ENCODE measurements at regions not wholly inside any gene's neighbourhood (a gene's known extent, or its start where the extent isn't known, plus 50 kb on each side); places are given as distances from the start of the nearest gene placed in this dataset.

- no peak for DNase-seq (ENCODE audit: low read depth)
Measured at GRCh38 chr2:234764372-234764771, 187.4 kb upstream of the SH3BP4 start.

- no peak for DNase-seq (ENCODE audit: low read depth)
Measured at GRCh38 chr2:234763002-234763873, 188.6 kb upstream of the SH3BP4 start.

GRCh38 chr2:234761910-234762309 is 189.9 kb upstream of the SH3BP4 start:
- no peak for DNase-seq (ENCODE audit: low read depth)

GRCh38 chr2:234754126-234754525 is 197.7 kb upstream of the SH3BP4 start:
- DNase-seq (ENCODE audit: low read depth): no peak

- DNase-seq (ENCODE audit: low read depth): no peak
Measured at GRCh38 chr2:234753701-234754100, 198.1 kb upstream of the SH3BP4 start.

GRCh38 chr2:234752966-234753365 is 198.9 kb upstream of the SH3BP4 start:
- DNase-seq (ENCODE audit: low read depth): no peak

GRCh38 chr2:234751275-234751973 is 200.4 kb upstream of the SH3BP4 start:
- no peak for DNase-seq (ENCODE audit: low read depth)

- no peak for DNase-seq (ENCODE audit: low read depth)
Measured at GRCh38 chr2:234747833-234748559, 203.8 kb upstream of the SH3BP4 start.

- DNase-seq (ENCODE audit: low read depth): no peak
Measured at GRCh38 chr2:234747032-234747431, 204.8 kb upstream of the SH3BP4 start.

- no peak for DNase-seq (ENCODE audit: low read depth)
Measured at GRCh38 chr2:234745347-234745746, 206.5 kb upstream of the SH3BP4 start.

- no peak for DNase-seq (ENCODE audit: low read depth)
Measured at GRCh38 chr2:234741976-234742375, 209.8 kb upstream of the SH3BP4 start.

- no peak for DNase-seq (ENCODE audit: low read depth)
Measured at GRCh38 chr2:234739061-234739460, 212.8 kb upstream of the SH3BP4 start.

GRCh38 chr2:234735829-234736228 is 216.0 kb upstream of the SH3BP4 start:
- no peak for DNase-seq (ENCODE audit: low read depth)

GRCh38 chr2:234733795-234734600 is 217.8 kb upstream of the SH3BP4 start:
- DNase-seq (ENCODE audit: low read depth): no peak

GRCh38 chr2:234733093-234733489 is 218.7 kb upstream of the SH3BP4 start:
- no peak for DNase-seq (ENCODE audit: low read depth)

- DNase-seq (ENCODE audit: low read depth): no peak
Measured at GRCh38 chr2:234732404-234733092, 219.3 kb upstream of the SH3BP4 start.

GRCh38 chr2:234731236-234731635 is 220.6 kb upstream of the SH3BP4 start:
- DNase-seq (ENCODE audit: low read depth): no peak

- no peak for DNase-seq (ENCODE audit: low read depth)
Measured at GRCh38 chr2:234730066-234730640, 221.7 kb upstream of the SH3BP4 start.

- DNase-seq (ENCODE audit: low read depth): no peak
Measured at GRCh38 chr2:234725528-234726264, 226.1 kb upstream of the SH3BP4 start.

- no peak for DNase-seq (ENCODE audit: low read depth)
Measured at GRCh38 chr2:234724850-234725249, 227.0 kb upstream of the SH3BP4 start.
